ENCODE measurements at regions not wholly inside any gene's neighbourhood (a gene's known extent, or its start where the extent isn't known, plus 50 kb on each side); places are given as distances from the start of the nearest gene placed in this dataset.

DNA sequence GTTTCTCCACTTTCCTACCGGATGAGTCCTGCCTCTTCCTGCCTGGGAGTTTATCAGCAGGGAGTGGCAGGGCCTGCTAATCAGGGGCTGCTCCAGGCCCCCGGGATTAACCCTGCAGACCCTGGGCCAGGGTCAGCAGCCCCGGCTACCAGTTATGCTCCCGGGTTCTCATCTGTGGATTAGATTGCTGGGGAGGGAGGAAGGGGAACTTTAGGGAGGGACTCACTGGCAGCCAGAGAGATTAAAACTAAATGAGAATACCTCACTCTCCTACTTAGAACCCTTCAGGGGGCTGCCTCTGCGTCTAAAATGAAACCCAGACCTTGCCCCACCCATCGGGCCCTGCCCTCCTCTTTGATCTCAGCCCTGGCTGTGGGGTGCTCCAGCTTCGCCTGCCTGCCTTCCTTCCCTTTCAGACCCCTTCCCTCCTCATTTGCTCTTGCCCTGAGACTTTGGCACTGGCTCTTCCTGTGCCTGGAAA is 130.5 kb upstream of the HAND1 start (continued):
- TF ChIP-seq CHD7 (IDR thresholded peaks at IDR 0.05; ENCODE audit: insufficient replicate concordance, low read length), result no peak
- TF ChIP-seq RXRA (IDR thresholded peaks at IDR 0.05; ENCODE audit: insufficient read depth, low read depth, low read length), result no peak
- no peak for TF ChIP-seq SP4 (IDR thresholded peaks at IDR 0.05; ENCODE audit: low read length)
- no peak for TF ChIP-seq ATF3 (IDR thresholded peaks at IDR 0.05; ENCODE audit: insufficient read depth, low read depth, low read length)
- TF ChIP-seq CTBP2 (IDR thresholded peaks at IDR 0.05; ENCODE audit: borderline replicate concordance, insufficient read depth, insufficient read length, low read length), result peak; percentile 28
- no peak for TF ChIP-seq NANOG (IDR thresholded peaks at IDR 0.05; ENCODE audit: insufficient read depth, low read depth, low read length, poor library complexity, severe bottlenecking)
- TF ChIP-seq SP2 (IDR thresholded peaks at IDR 0.05; ENCODE audit: low read length), result no peak
- no peak for TF ChIP-seq ASH2L (IDR thresholded peaks at IDR 0.05; ENCODE audit: low read length)
- no peak for TF ChIP-seq TCF12 (IDR thresholded peaks at IDR 0.05; ENCODE audit: low read depth, low read length)
- no peak for TF ChIP-seq FOSL1 (IDR thresholded peaks at IDR 0.05; ENCODE audit: insufficient read depth, low read depth, low read length)
- TF ChIP-seq POLR2A (IDR thresholded peaks at IDR 0.05; ENCODE audit: control extremely low read depth in 1 of 2, low read depth in 2 of 2, low read length in 2 of 2), result peak in 1 of 2 experiments; percentile 46; a peak in 1 of 3 replicates
- no peak for TF ChIP-seq SUZ12 (IDR thresholded peaks at IDR 0.05; ENCODE audit: low read length)
